Glutamatergic neuron (in vitro differentiated cells): ENCODE measurements at regions not wholly inside any gene's neighbourhood (a gene's known extent, or its start where the extent isn't known, plus 50 kb on each side); places are given as distances from the start of the nearest gene placed in this dataset.

Source experiments
- DNase-seq: peaks from one replicate; pipeline ENCODE4 v3.0.0; 2022
- H3K27ac Mint-ChIP-seq: one replicate; pipeline ENCODE4 v1.8.0; 2020; ENCODE audit warnings: mild to moderate bottlenecking, mixed read lengths, inconsistent platforms; ENCODE audit not compliant: unreplicated experiment
- H3K27me3 Mint-ChIP-seq: one replicate; pipeline ENCODE4 v1.8.0; 2020; ENCODE audit warnings: mild to moderate bottlenecking, moderate library complexity, mixed read lengths, inconsistent platforms; ENCODE audit not compliant: unreplicated experiment
- H3K36me3 Mint-ChIP-seq: one replicate; pipeline ENCODE4 v1.8.0; 2020; ENCODE audit warnings: mild to moderate bottlenecking, mixed read lengths, inconsistent platforms; ENCODE audit not compliant: unreplicated experiment
- H3K4me1 Mint-ChIP-seq: one replicate; pipeline ENCODE4 v1.8.0; 2020; ENCODE audit warnings: mild to moderate bottlenecking, low read depth, mixed read lengths, inconsistent platforms; ENCODE audit not compliant: unreplicated experiment
- H3K4me3 Mint-ChIP-seq: one replicate; pipeline ENCODE4 v1.8.0; 2020; ENCODE audit warnings: mild to moderate bottlenecking, mixed read lengths, inconsistent platforms; ENCODE audit not compliant: unreplicated experiment
- H3K9me3 Mint-ChIP-seq: one replicate; pipeline ENCODE4 v1.8.0; 2020; ENCODE audit warnings: mild to moderate bottlenecking, moderate library complexity, mixed read lengths, inconsistent platforms; ENCODE audit not compliant: unreplicated experiment
- TF ChIP-seq, protein P1 (sequence below): fragments of 200-600 bp; sonication (generic); IDR thresholded peaks from one replicate; pipeline ENCODE4 v1.5.0; 2021; ENCODE audit not compliant: partially characterized antibody, unreplicated experiment

- TF ChIP-seq, protein P1, sequence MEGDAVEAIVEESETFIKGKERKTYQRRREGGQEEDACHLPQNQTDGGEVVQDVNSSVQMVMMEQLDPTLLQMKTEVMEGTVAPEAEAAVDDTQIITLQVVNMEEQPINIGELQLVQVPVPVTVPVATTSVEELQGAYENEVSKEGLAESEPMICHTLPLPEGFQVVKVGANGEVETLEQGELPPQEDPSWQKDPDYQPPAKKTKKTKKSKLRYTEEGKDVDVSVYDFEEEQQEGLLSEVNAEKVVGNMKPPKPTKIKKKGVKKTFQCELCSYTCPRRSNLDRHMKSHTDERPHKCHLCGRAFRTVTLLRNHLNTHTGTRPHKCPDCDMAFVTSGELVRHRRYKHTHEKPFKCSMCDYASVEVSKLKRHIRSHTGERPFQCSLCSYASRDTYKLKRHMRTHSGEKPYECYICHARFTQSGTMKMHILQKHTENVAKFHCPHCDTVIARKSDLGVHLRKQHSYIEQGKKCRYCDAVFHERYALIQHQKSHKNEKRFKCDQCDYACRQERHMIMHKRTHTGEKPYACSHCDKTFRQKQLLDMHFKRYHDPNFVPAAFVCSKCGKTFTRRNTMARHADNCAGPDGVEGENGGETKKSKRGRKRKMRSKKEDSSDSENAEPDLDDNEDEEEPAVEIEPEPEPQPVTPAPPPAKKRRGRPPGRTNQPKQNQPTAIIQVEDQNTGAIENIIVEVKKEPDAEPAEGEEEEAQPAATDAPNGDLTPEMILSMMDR: no peak
- Mint-ChIP-seq H3K27me3 (no peaks in the 10 kb centered on the region), H3K9me3 (peaks cover 4% of the 10 kb centered on the region), H3K4me3 (no peak overlapping the region), H3K36me3 (no peaks in the 10 kb centered on the region), H3K27ac (no peak overlapping the region), H3K4me1 (no peaks in the 10 kb centered on the region)
- DNase-seq: no peak
Measured at GRCh38 chr4:133839326-133839725, 362.3 kb downstream of the PABPC4L start.

- Mint-ChIP-seq H3K27me3 (no peaks in the 10 kb centered on the region), H3K36me3 (no peaks in the 10 kb centered on the region), H3K4me1 (no peaks in the 10 kb centered on the region), H3K4me3 (no peak overlapping the region), H3K27ac (no peak overlapping the region), H3K9me3 (no peaks in the 10 kb centered on the region)
- TF ChIP-seq, protein P1: no peak
- no peak for DNase-seq
Measured at GRCh38 chr4:133823177-133823576, 378.4 kb downstream of the PABPC4L start.

DNA sequence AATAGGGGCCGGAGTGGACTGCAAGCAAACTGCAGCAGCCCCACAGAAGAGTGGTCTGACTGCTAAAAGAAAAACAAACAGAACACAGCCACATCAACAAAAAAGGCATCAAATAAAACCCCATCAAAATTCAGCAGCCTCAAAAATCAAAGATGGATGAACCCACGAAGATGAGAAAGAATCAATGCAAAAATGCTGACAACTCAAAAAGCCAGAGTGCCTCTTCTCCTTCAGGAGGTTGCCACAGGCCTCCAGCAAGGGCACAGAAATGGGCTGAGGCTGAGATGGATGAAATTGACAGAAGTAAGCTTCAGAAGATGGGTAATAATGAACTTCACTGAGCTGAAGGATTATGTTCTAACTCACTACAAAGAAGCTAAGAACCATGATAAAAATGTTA, 388.6 kb downstream of the PABPC4L start:
- no peaks in the 10 kb centered on the region for H3K27me3 Mint-ChIP-seq
- no peak overlapping the region for H3K27ac Mint-ChIP-seq
- DNase-seq: no peak
- H3K4me1 Mint-ChIP-seq: no peaks in the 10 kb centered on the region
- H3K9me3 Mint-ChIP-seq: no peaks in the 10 kb centered on the region
- H3K36me3 Mint-ChIP-seq: no peaks in the 10 kb centered on the region
- TF ChIP-seq, protein P1: no peak
- no peak overlapping the region for H3K4me3 Mint-ChIP-seq

- TF ChIP-seq, protein P1: no peak
- H3K4me1 Mint-ChIP-seq: no peaks in the 10 kb centered on the region
Measured at GRCh38 chr4:133812236-133812635, 389.4 kb downstream of the PABPC4L start.

DNA sequence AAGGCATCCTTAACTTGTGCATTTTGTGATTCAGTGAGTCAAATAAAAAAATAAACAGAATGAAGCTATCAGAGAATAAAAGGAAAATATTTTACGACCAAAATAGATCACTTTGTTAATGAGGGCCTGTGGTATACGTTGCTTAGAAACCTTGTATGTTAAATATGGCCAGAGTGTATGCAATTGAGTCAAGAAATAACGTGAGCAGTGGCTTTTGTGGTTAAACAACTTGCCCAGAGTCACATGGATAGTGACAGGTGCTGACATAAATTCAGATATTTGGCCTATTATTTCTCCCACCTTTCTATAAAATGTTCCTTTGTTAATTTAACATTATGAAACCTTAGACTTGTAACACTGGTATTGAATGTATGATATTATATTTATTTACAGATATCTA, 393.4 kb downstream of the PABPC4L start:
- Mint-ChIP-seq H3K27ac (no peak overlapping the region), H3K4me1 (no peaks in the 10 kb centered on the region), H3K9me3 (no peaks in the 10 kb centered on the region), H3K27me3 (no peaks in the 10 kb centered on the region), H3K36me3 (no peaks in the 10 kb centered on the region), H3K4me3 (no peak overlapping the region)
- TF ChIP-seq, protein P1: no peak
- DNase-seq: no peak

More at GRCh38 chr4:133812236-133812635, 389.4 kb downstream of the PABPC4L start:
- no peak overlapping the region for H3K27ac Mint-ChIP-seq
- no peaks in the 10 kb centered on the region for H3K36me3 Mint-ChIP-seq
- peak; percentile 9 for DNase-seq
- no peaks in the 10 kb centered on the region for H3K9me3 Mint-ChIP-seq
- no peak overlapping the region for H3K4me3 Mint-ChIP-seq
- H3K27me3 Mint-ChIP-seq: no peaks in the 10 kb centered on the region
